ENCODE measurements at regions not wholly inside any gene's neighbourhood (a gene's known extent, or its start where the extent isn't known, plus 50 kb on each side); places are given as distances from the start of the nearest gene placed in this dataset.

GRCh38 chr3:177318559-177318958 lies 121.3 kb upstream of the TBL1XR1 start:
- no peak overlapping the region for H3K4me2 ChIP-seq (ENCODE audit: low read depth, low read length, poor library complexity, severe bottlenecking)
- TF ChIP-seq EZH2phosphoT487 (IDR thresholded peaks at IDR 0.05; ENCODE audit: borderline replicate concordance) (no peak), CTCF (conservative IDR thresholded peaks at IDR 0.05; ENCODE audit: low read length) (no peak)
- H3K9ac ChIP-seq (ENCODE audit: low read depth, low read length, poor library complexity, severe bottlenecking): no peak overlapping the region

GRCh38 chr3:177320765-177321247 lies 123.5 kb upstream of the TBL1XR1 start:
- Histone ChIP-seq H3K36me3 (ENCODE audit: insufficient read depth, low read length) (no peaks in the 10 kb centered on the region), H2AFZ (ENCODE audit: low read length) (peak overlapping the region; percentile 41; the same call in 1 of the 2 replicates), H3K4me2 (ENCODE audit: low read depth, low read length, poor library complexity, severe bottlenecking) (peak overlapping the region; percentile 58), H3K9me2 (replicated peaks; ENCODE audit: low read depth, low read length) (no peaks in the 10 kb centered on the region), H3K27me3 (ENCODE audit: insufficient read depth, low read length, poor library complexity, severe bottlenecking) (no peaks in the 10 kb centered on the region), H3K4me1 (ENCODE audit: insufficient read depth, low read length, poor library complexity, severe bottlenecking) (peaks cover 35% of the 10 kb centered on the region), H3K4me3 (ENCODE audit: low read length, poor library complexity, severe bottlenecking) (peak overlapping the region; percentile 13), H3F3A (ENCODE audit: low read depth) (peaks cover 8% of the 10 kb centered on the region; the same call in 1 of the 2 replicates), H3K79me2 (ENCODE audit: insufficient read depth, low read length) (no peaks in the 10 kb centered on the region), H3K9me3 (ENCODE audit: insufficient read depth, low read depth, low read length) (no peaks in the 10 kb centered on the region), H3K9ac (ENCODE audit: low read depth, low read length, poor library complexity, severe bottlenecking) (peak overlapping the region; percentile 48), H4K20me1 (ENCODE audit: insufficient read depth, low read length, poor library complexity, severe bottlenecking) (no peaks in the 10 kb centered on the region)
- no peak for TF ChIP-seq CTCF (conservative IDR thresholded peaks at IDR 0.05; ENCODE audit: low read length)
- no peak for TF ChIP-seq EZH2phosphoT487 (IDR thresholded peaks at IDR 0.05; ENCODE audit: borderline replicate concordance)

More at GRCh38 chr3:177318559-177318958, 121.3 kb upstream of the TBL1XR1 start:
- Histone ChIP-seq H3K4me3 (ENCODE audit: low read length, poor library complexity, severe bottlenecking) (no peak overlapping the region), H3K9me2 (replicated peaks; ENCODE audit: low read depth, low read length) (no peaks in the 10 kb centered on the region), H4K20me1 (ENCODE audit: insufficient read depth, low read length, poor library complexity, severe bottlenecking) (no peaks in the 10 kb centered on the region), H3K9me3 (ENCODE audit: insufficient read depth, low read depth, low read length) (no peaks in the 10 kb centered on the region), H3K79me2 (ENCODE audit: insufficient read depth, low read length) (no peaks in the 10 kb centered on the region), H3K4me1 (ENCODE audit: insufficient read depth, low read length, poor library complexity, severe bottlenecking) (peaks cover 25% of the 10 kb centered on the region), H2AFZ (ENCODE audit: low read length) (no peak overlapping the region), H3K27me3 (ENCODE audit: insufficient read depth, low read length, poor library complexity, severe bottlenecking) (no peaks in the 10 kb centered on the region), H3F3A (ENCODE audit: low read depth) (peaks cover 8% of the 10 kb centered on the region; the same call in 1 of the 2 replicates), H3K36me3 (ENCODE audit: insufficient read depth, low read length) (no peaks in the 10 kb centered on the region)

GRCh38 chr3:177321819-177322218 lies 124.5 kb upstream of the TBL1XR1 start:
- Histone ChIP-seq H4K20me1 (ENCODE audit: insufficient read depth, low read length, poor library complexity, severe bottlenecking) (no peaks in the 10 kb centered on the region), H3K27me3 (ENCODE audit: insufficient read depth, low read length, poor library complexity, severe bottlenecking) (no peaks in the 10 kb centered on the region), H3F3A (ENCODE audit: low read depth) (peaks cover 8% of the 10 kb centered on the region; the same call in 1 of the 2 replicates), H3K4me1 (ENCODE audit: insufficient read depth, low read length, poor library complexity, severe bottlenecking) (peaks cover 35% of the 10 kb centered on the region), H3K79me2 (ENCODE audit: insufficient read depth, low read length) (no peaks in the 10 kb centered on the region), H3K9me2 (replicated peaks; ENCODE audit: low read depth, low read length) (no peaks in the 10 kb centered on the region), H3K4me2 (ENCODE audit: low read depth, low read length, poor library complexity, severe bottlenecking) (peak overlapping the region; percentile 58), H2AFZ (ENCODE audit: low read length) (no peak overlapping the region), H3K9me3 (ENCODE audit: insufficient read depth, low read depth, low read length) (no peaks in the 10 kb centered on the region), H3K4me3 (ENCODE audit: low read length, poor library complexity, severe bottlenecking) (no peak overlapping the region), H3K36me3 (ENCODE audit: insufficient read depth, low read length) (no peaks in the 10 kb centered on the region), H3K9ac (ENCODE audit: low read depth, low read length, poor library complexity, severe bottlenecking) (peak overlapping the region; percentile 48)
- TF ChIP-seq CTCF (conservative IDR thresholded peaks at IDR 0.05; ENCODE audit: low read length) (no peak), EZH2phosphoT487 (IDR thresholded peaks at IDR 0.05; ENCODE audit: borderline replicate concordance) (no peak)

Data from Loucy (cell line).